ENCODE measurements at regions not wholly inside any gene's neighbourhood (a gene's known extent, or its start where the extent isn't known, plus 50 kb on each side); places are given as distances from the start of the nearest gene placed in this dataset.

- in situ Hi-C loops (cut with HindIII; ENCODE audit: low pct_ligation_motif_present, low pct_unique_long_range_greater_than_20kb, low sequenced_read_pairs): no loop called here
- DNase-seq: no peak
Observed at GRCh38 chr1:181430015-181430885, 53.1 kb upstream of the CACNA1E start.
